IMR-90 (cell line): ENCODE measurements at regions not wholly inside any gene's neighbourhood (a gene's known extent, or its start where the extent isn't known, plus 50 kb on each side); places are given as distances from the start of the nearest gene placed in this dataset.

Experiments
- ATAC-seq: fragments of 200-7000 bp; cut with Tn5 transposase; 2 replicates; pipeline ENCODE4 v1.9.1; 2020; ENCODE audit warnings: low read depth, mild to moderate bottlenecking, moderate library complexity
- BruUV-seq: library from RNA; stranded (reverse); fragments of 400-500 nt; replicated peaks from 2 replicates; lab custom pipeline; 2021; lab: Mats Ljungman, UMichigan
- CTCF ChIA-PET: fragments of 300-600 bp; formaldehyde crosslinking; extraction: SDS; loops from one replicate; lab custom pipeline; 2021; ENCODE audit warnings: antibody characterized with exemption; lab: Yijun Ruan, JAX
- POLR2A ChIA-PET: fragments of 300-600 bp; sonication (Branson Sonifier 250); formaldehyde crosslinking; loops from one replicate; lab custom pipeline; 2022; ENCODE audit warnings: antibody characterized with exemption; ENCODE audit not compliant: unreplicated experiment; lab: Charles Lee
- DNase-seq: peaks from one replicate; pipeline ENCODE4 v3.0.0; 2013
- H2AFZ ChIP-seq: replicated peaks from 2 replicates; pipeline ENCODE3; 2013; ENCODE audit warnings: low read length, mild to moderate bottlenecking; ENCODE audit not compliant: poor library complexity
- H2AK5ac ChIP-seq: 2 replicates; pipeline ENCODE4 v1.6.1; 2013; ENCODE audit warnings: low read depth, low read length, inconsistent platforms
- H2AK9ac ChIP-seq: replicated peaks from 2 replicates; pipeline ENCODE3; 2013; ENCODE audit warnings: mild to moderate bottlenecking, low read depth, low read length, moderate library complexity; ENCODE audit not compliant: poor library complexity
- H2BK120ac ChIP-seq: 2 replicates; pipeline ENCODE4 v1.6.1; 2013; ENCODE audit warnings: low read depth, low read length, inconsistent platforms
- H2BK15ac ChIP-seq: 3 replicates; pipeline ENCODE4 v1.6.1; 2013; ENCODE audit warnings: low read depth, low read length, inconsistent platforms
- H2BK20ac ChIP-seq: 2 replicates; pipeline ENCODE4 v1.6.1; 2013; ENCODE audit warnings: low read depth, mild to moderate bottlenecking, inconsistent platforms, low read length, moderate library complexity
- H2BK5ac ChIP-seq: 2 replicates; pipeline ENCODE4 v1.6.1; 2013; ENCODE audit warnings: mild to moderate bottlenecking, low read depth, low read length, inconsistent platforms; ENCODE audit not compliant: poor library complexity, severe bottlenecking
- H3K14ac ChIP-seq: replicated peaks from 2 replicates; pipeline ENCODE4 v1.6.1; 2013; ENCODE audit warnings: low read depth, low read length, inconsistent platforms
- H3K18ac ChIP-seq: 2 replicates; pipeline ENCODE4 v1.6.1; 2013; ENCODE audit warnings: low read depth, low read length, control low read depth
- H3K23ac ChIP-seq: 2 replicates; pipeline ENCODE4 v1.6.1; 2013; ENCODE audit warnings: low read depth, low read length, inconsistent platforms
- H3K27ac ChIP-seq: 2 replicates; pipeline ENCODE4 v1.5.1; 2013; ENCODE audit warnings: mild to moderate bottlenecking, control low read depth, low read length; ENCODE audit not compliant: insufficient read depth
- H3K27me3 ChIP-seq: 2 replicates; pipeline ENCODE4 v1.6.1; 2013; ENCODE audit warnings: low read length; ENCODE audit not compliant: control insufficient read depth, insufficient read depth
- H3K36me3 ChIP-seq: 2 replicates; pipeline ENCODE4 v1.6.1; 2013; ENCODE audit warnings: low read length, mixed read lengths; ENCODE audit not compliant: control insufficient read depth, insufficient read depth
- H3K4ac ChIP-seq: 2 replicates; pipeline ENCODE4 v1.6.1; 2013; ENCODE audit warnings: low read depth, low read length, inconsistent platforms
- H3K4me1 ChIP-seq: 2 replicates; pipeline ENCODE4 v1.6.1; 2013; ENCODE audit warnings: low read length, mixed read lengths; ENCODE audit not compliant: control insufficient read depth, insufficient read depth
- H3K4me2 ChIP-seq: 2 replicates; pipeline ENCODE4 v1.6.1; 2013; ENCODE audit warnings: low read depth, mild to moderate bottlenecking, control low read depth, low read length, moderate library complexity
- H3K4me3 ChIP-seq: 2 replicates; pipeline ENCODE4 v1.5.1; 2013; ENCODE audit warnings: low read depth, mild to moderate bottlenecking, control low read depth, low read length, moderate library complexity; ENCODE audit not compliant: insufficient read depth
- H3K56ac ChIP-seq: 2 replicates; pipeline ENCODE4 v1.6.1; 2013; ENCODE audit warnings: low read length, inconsistent platforms; ENCODE audit not compliant: insufficient read depth; ENCODE audit errors: extremely low read depth
- H3K79me1 ChIP-seq, 2 experiments: 2 replicates each; pipeline ENCODE4 v1.6.1; 2013; ENCODE audit warnings: low read length in 2 of 2, inconsistent platforms in 1 of 2, low read depth in 1 of 2
- H3K9ac ChIP-seq: 2 replicates; pipeline ENCODE4 v1.6.1; 2013; ENCODE audit warnings: low read depth, low read length, control low read depth
- H3K9me1 ChIP-seq: 2 replicates; pipeline ENCODE4 v1.6.1; 2013; ENCODE audit warnings: low read length, inconsistent platforms; ENCODE audit not compliant: insufficient read depth
- H3K9me3 ChIP-seq: 2 replicates; pipeline ENCODE4 v1.6.1; 2013; ENCODE audit warnings: low read length; ENCODE audit not compliant: control insufficient read depth, insufficient read depth
- H4K20me1 ChIP-seq: 2 replicates; pipeline ENCODE4 v1.6.1; 2013; ENCODE audit warnings: low read length, inconsistent platforms; ENCODE audit not compliant: insufficient read depth
- H4K5ac ChIP-seq: 2 replicates; pipeline ENCODE4 v1.6.1; 2013; ENCODE audit warnings: mild to moderate bottlenecking, low read depth, low read length, control low read depth
- H4K8ac ChIP-seq, 2 experiments: 2 replicates each; pipeline ENCODE4 v1.6.1; 2013; ENCODE audit warnings: low read depth in 2 of 2, low read length in 2 of 2, control low read depth in 1 of 2, inconsistent platforms in 1 of 2
- H4K91ac ChIP-seq: 2 replicates; pipeline ENCODE4 v1.6.1; 2013; ENCODE audit warnings: low read depth, low read length, inconsistent platforms; ENCODE audit not compliant: insufficient read depth
- BHLHE40 ChIP-seq: fragments of 150-350 bp; IDR thresholded peaks from 2 replicates; pipeline ENCODE4 v1.6.1; 2016; ENCODE audit warnings: mild to moderate bottlenecking, low read depth, low read length
- CEBPB ChIP-seq: IDR thresholded peaks from 2 replicates; pipeline ENCODE4 v1.6.1; 2012; ENCODE audit warnings: low read depth, low read length, improper control_type of control experiment
- CHD1 ChIP-seq: IDR thresholded peaks from 2 replicates; pipeline ENCODE4 v1.6.1; 2012; ENCODE audit warnings: low read depth, low read length, improper control_type of control experiment
- MAFK ChIP-seq: IDR thresholded peaks from 2 replicates; pipeline ENCODE4 v1.6.1; 2012; ENCODE audit warnings: low read depth, low read length, improper control_type of control experiment
- NFE2L2 ChIP-seq: fragments of 150-350 bp; IDR thresholded peaks from 2 replicates; pipeline ENCODE4 v1.6.1; 2016; ENCODE audit warnings: low read depth, mild to moderate bottlenecking, low read length
- POLR2A ChIP-seq: IDR thresholded peaks from 2 replicates; pipeline ENCODE4 v1.6.1; 2012; ENCODE audit warnings: mild to moderate bottlenecking, low read depth, low read length
- RFX5 ChIP-seq: IDR thresholded peaks from 2 replicates; pipeline ENCODE4 v1.8.0; 2012; ENCODE audit warnings: low read depth, mild to moderate bottlenecking, low read length, moderate library complexity
- SMC3 ChIP-seq: fragments of 150-350 bp; IDR thresholded peaks from 2 replicates; pipeline ENCODE4 v1.6.1; 2016; ENCODE audit warnings: low read depth, mild to moderate bottlenecking, antibody characterized with exemption, low read length, moderate library complexity
- WGBS, 2 experiments: methylation state at CpG; one replicate each; pipeline versions ENCODE4 v1.1.5 to v1.1.7; 2013; ENCODE audit warnings: missing lambda C conversion rate in 2 of 2; ENCODE audit not compliant: insufficient read length in 1 of 2; ENCODE audit errors: extremely low coverage in 2 of 2; 5-methylcytosine and 5-hydroxymethylcytosine counted together
- dilution Hi-C: fragments of 300-500 bp; cut with HindIII; formaldehyde crosslinking; loops from one replicate; pipeline ENCODE4 v1.14.3; 2018; ENCODE audit warnings: low sequenced_read_pairs; ENCODE audit not compliant: unreplicated experiment
- in situ Hi-C: fragments of 300-500 bp; cut with MboI; formaldehyde crosslinking; loops from 3 replicates; pipeline ENCODE4 v1.14.3; 2019; ENCODE audit warnings: low sequenced_read_pairs, inconsistent platforms, mixed read lengths
- intact Hi-C: fragments of 100-400 bp; cut with micrococcal nuclease; formaldehyde crosslinking; loops from 2 replicates; pipeline ENCODE4 v1.10.0; 2022

GRCh38 chr1:30382496-30382895, 340.9 kb downstream of the MATN1 start:
- Histone ChIP-seq H3K4me2 (no peak overlapping the region), H3K18ac (no peak overlapping the region), H3K4ac (no peak overlapping the region), H3K14ac (no peak overlapping the region), H2BK20ac (no peak overlapping the region), H2BK15ac (no peak overlapping the region), H3K27me3 (peaks cover 3% of the 10 kb centered on the region; the same call in 1 of the 2 replicates), H4K8ac (no peak overlapping the region), H3K4me3 (no peak overlapping the region), H2BK120ac (no peak overlapping the region), H4K91ac (no peak overlapping the region), H2BK5ac (no peak overlapping the region), H3K9me3 (no peaks in the 10 kb centered on the region), H3K4me1 (no peaks in the 10 kb centered on the region), H2AK5ac (no peak overlapping the region), H3K79me1 (no peaks in the 10 kb centered on the region), H2AK9ac (no peak overlapping the region), H3K9me1 (no peaks in the 10 kb centered on the region), H3K23ac (no peak overlapping the region), H4K20me1 (no peaks in the 10 kb centered on the region), H3K9ac (no peak overlapping the region), H3K36me3 (no peaks in the 10 kb centered on the region), H4K5ac (no peak overlapping the region), H3K27ac (no peak overlapping the region), H3K56ac (no peak overlapping the region), H2AFZ (no peak overlapping the region)
- ATAC-seq (no peak), DNase-seq (no peak)
- CTCF ChIA-PET = no interaction called here
- in situ Hi-C loops (loop anchor here (10.0 kb wide), 1 partner anchor 1138 kb away; no protein-coding TSS in a partner anchor), dilution Hi-C loops (no loop called here), intact Hi-C loops (loop anchor here (10.0 kb wide), 1 partner anchor 268 kb away; no protein-coding TSS in a partner anchor)
- TF ChIP-seq CHD1 (no peak), MAFK (no peak), SMC3 (no peak), POLR2A (no peak), RFX5 (no peak), CEBPB (no peak), NFE2L2 (no peak), BHLHE40 (no peak)
- POLR2A ChIA-PET = no interaction called here
- no TSS peak for BruUV-seq
- WGBS, 2 experiments = no CpG with 5 or more reads among the region's 2 CpGs
